GM12878 (cell line): ENCODE measurements at regions not wholly inside any gene's neighbourhood (a gene's known extent, or its start where the extent isn't known, plus 50 kb on each side); places are given as distances from the start of the nearest gene placed in this dataset.

Source experiments
- ATAC-seq: fragments of 200-7000 bp; cut with Tn5 transposase; 3 replicates; pipeline ENCODE4 v1.9.1; 2020; ENCODE audit warnings: mild to moderate bottlenecking, moderate library complexity
- BruUV-seq: library from RNA; stranded (reverse); fragments of 400-500 nt; replicated peaks from 2 replicates; lab custom pipeline; 2021; lab: Mats Ljungman, UMichigan
- CTCF ChIA-PET: fragments of 300-600 bp; sonication (Branson Sonifier 250); formaldehyde crosslinking; extraction: SDS; loops from one replicate; lab custom pipeline; 2021; ENCODE audit warnings: inconsistent platforms; lab: Yijun Ruan, JAX
- POLR2A ChIA-PET: fragments of 350-600 bp; formaldehyde crosslinking; extraction: SDS; loops from one replicate; lab custom pipeline; 2021; ENCODE audit warnings: inconsistent platforms; lab: Charles Lee
- RAD21 ChIA-PET: fragments of 300-600 bp; sonication (Branson Sonifier 250); formaldehyde crosslinking; loops from one replicate; lab custom pipeline; 2023; ENCODE audit warnings: antibody characterized with exemption; ENCODE audit not compliant: unreplicated experiment; lab: Charles Lee
- SMC1A ChIA-PET: fragments of 300-600 bp; sonication (Branson Sonifier 250); formaldehyde crosslinking; loops from one replicate; lab custom pipeline; 2023; ENCODE audit not compliant: unreplicated experiment, uncharacterized antibody; lab: Charles Lee
- DNase-seq: peaks from one replicate; pipeline ENCODE4 v3.0.0-alpha.2; 2011; ENCODE audit warnings: low read depth, low spot score
- FAIRE-seq: peaks from 3 replicates; lab custom pipeline; 2011; peaks lifted over from hg19 to GRCh38; lab: Jason Lieb, UNC
- H2AFZ ChIP-seq: 2 replicates; pipeline ENCODE4 v1.6.0; 2011; ENCODE audit warnings: low read depth, low read length, control low read depth; ENCODE audit not compliant: control insufficient read depth
- H3K27ac ChIP-seq: 2 replicates; pipeline ENCODE4 v1.5.1; 2011; ENCODE audit warnings: control low read depth; ENCODE audit not compliant: control insufficient read depth, insufficient read depth
- H3K27me3 ChIP-seq, 2 experiments: replicated peaks in 1 of 2; 2 replicates each; pipeline versions ENCODE4 v1.6.0 to v1.6.1; 2011; ENCODE audit warnings: low read length in 1 of 2; ENCODE audit not compliant: control insufficient read depth in 2 of 2, insufficient read depth in 2 of 2
- H3K36me3 ChIP-seq, 2 experiments: 2 replicates each; pipeline ENCODE4 v1.5.1; 2011; ENCODE audit warnings: low read length in 1 of 2; ENCODE audit not compliant: control insufficient read depth in 2 of 2, insufficient read depth in 2 of 2
- H3K4me1 ChIP-seq: 2 replicates; pipeline ENCODE4 v1.6.1; 2011; ENCODE audit warnings: mild to moderate bottlenecking, low read length, moderate library complexity, mixed read lengths; ENCODE audit not compliant: control insufficient read depth, insufficient read depth
- H3K4me2 ChIP-seq: 2 replicates; pipeline ENCODE4 v1.6.0; 2011; ENCODE audit warnings: control low read depth; ENCODE audit not compliant: control insufficient read depth, insufficient read depth
- H3K4me3 ChIP-seq: fragments of 200-600 bp; sonication (generic); 2 replicates; pipeline ENCODE4 v1.5.1; 2016
- H3K79me2 ChIP-seq: 2 replicates; pipeline ENCODE4 v1.6.0; 2011; ENCODE audit warnings: low read length; ENCODE audit not compliant: control insufficient read depth, insufficient read depth
- H3K9ac ChIP-seq: 2 replicates; pipeline ENCODE4 v1.8.0; 2011; ENCODE audit warnings: low read length, control low read depth, mixed read lengths; ENCODE audit not compliant: control insufficient read depth, insufficient read depth
- H3K9me3 ChIP-seq: replicated peaks from 3 replicates; pipeline ENCODE4 v1.5.1; 2011; ENCODE audit warnings: mild to moderate bottlenecking, low read length; ENCODE audit not compliant: control insufficient read depth, insufficient read depth
- H4K20me1 ChIP-seq: 2 replicates; pipeline ENCODE4 v1.6.0; 2011; ENCODE audit not compliant: control insufficient read depth, insufficient read depth
- BRCA1 ChIP-seq: IDR thresholded peaks from 2 replicates; pipeline ENCODE4 v1.6.1; 2011; ENCODE audit warnings: low read depth, low read length, improper control_type of control experiment
- NFIC ChIP-seq: IDR thresholded peaks from 2 replicates; pipeline ENCODE4 v1.6.1; 2012; ENCODE audit warnings: low read depth, mild to moderate bottlenecking, inconsistent platforms, low read length, moderate library complexity
- POLR2AphosphoS5 ChIP-seq: IDR thresholded peaks from 2 replicates; pipeline ENCODE4 v1.6.1; 2011; ENCODE audit warnings: mild to moderate bottlenecking, low read length, inconsistent platforms
- RB1 ChIP-seq: fragments of 450-650 bp; formaldehyde crosslinking; IDR thresholded peaks from 2 replicates; pipeline ENCODE4 v1.6.1; 2017; ENCODE audit warnings: mild to moderate bottlenecking, borderline replicate concordance
- RBBP5 ChIP-seq: fragments of 200-600 bp; sonication (generic); conservative IDR thresholded peaks from 2 replicates; pipeline ENCODE4 v1.6.1; 2016
- SP1 ChIP-seq: IDR thresholded peaks from one replicate; pipeline ENCODE4 v1.6.1; 2011; ENCODE audit warnings: low read depth, low read length
- SUZ12 ChIP-seq: fragments of 200-600 bp; sonication (generic); IDR thresholded peaks from one replicate; pipeline ENCODE4 v1.6.1; 2018; ENCODE audit warnings: antibody characterized with exemption, mild to moderate bottlenecking; ENCODE audit not compliant: unreplicated experiment
- TCF7 ChIP-seq: IDR thresholded peaks from 2 replicates; pipeline ENCODE4 v1.6.1; 2014; ENCODE audit warnings: antibody characterized with exemption, borderline replicate concordance
- WGBS: methylation state at CpG from one replicate; pipeline ENCODE4 v1.1.6; 2016; ENCODE audit warnings: low lambda C conversion rate; ENCODE audit not compliant: insufficient replicate concordance, insufficient coverage; ENCODE audit errors: missing lambda C conversion rate; 5-methylcytosine and 5-hydroxymethylcytosine counted together
- in situ Hi-C: fragments of 300-500 bp; cut with MboI; formaldehyde crosslinking; loops from 9 replicates; pipeline ENCODE4 v1.14.3; 2018; ENCODE audit warnings: mixed read lengths
- intact Hi-C: fragments of 100-400 bp; cut with micrococcal nuclease; formaldehyde crosslinking; loops from one replicate; pipeline ENCODE4 v1.14.2; 2022; ENCODE audit not compliant: unreplicated experiment
- TF ChIP-seq, protein P1 (sequence below): fragments of 450-650 bp; IDR thresholded peaks from 2 replicates; pipeline ENCODE4 v1.6.1; 2016; ENCODE audit warnings: mild to moderate bottlenecking
- TF ChIP-seq, protein P2 (sequence below): IDR thresholded peaks from 2 replicates; pipeline ENCODE4 v1.6.1; 2012; ENCODE audit warnings: low read depth, low read length, improper control_type of control experiment
- TF ChIP-seq, protein P3 (sequence below): fragments of 450-650 bp; IDR thresholded peaks from 2 replicates; pipeline ENCODE4 v1.6.1; 2017; ENCODE audit warnings: mild to moderate bottlenecking, low read depth, inconsistent platforms; ENCODE audit not compliant: poor library complexity, severe bottlenecking

DNA sequence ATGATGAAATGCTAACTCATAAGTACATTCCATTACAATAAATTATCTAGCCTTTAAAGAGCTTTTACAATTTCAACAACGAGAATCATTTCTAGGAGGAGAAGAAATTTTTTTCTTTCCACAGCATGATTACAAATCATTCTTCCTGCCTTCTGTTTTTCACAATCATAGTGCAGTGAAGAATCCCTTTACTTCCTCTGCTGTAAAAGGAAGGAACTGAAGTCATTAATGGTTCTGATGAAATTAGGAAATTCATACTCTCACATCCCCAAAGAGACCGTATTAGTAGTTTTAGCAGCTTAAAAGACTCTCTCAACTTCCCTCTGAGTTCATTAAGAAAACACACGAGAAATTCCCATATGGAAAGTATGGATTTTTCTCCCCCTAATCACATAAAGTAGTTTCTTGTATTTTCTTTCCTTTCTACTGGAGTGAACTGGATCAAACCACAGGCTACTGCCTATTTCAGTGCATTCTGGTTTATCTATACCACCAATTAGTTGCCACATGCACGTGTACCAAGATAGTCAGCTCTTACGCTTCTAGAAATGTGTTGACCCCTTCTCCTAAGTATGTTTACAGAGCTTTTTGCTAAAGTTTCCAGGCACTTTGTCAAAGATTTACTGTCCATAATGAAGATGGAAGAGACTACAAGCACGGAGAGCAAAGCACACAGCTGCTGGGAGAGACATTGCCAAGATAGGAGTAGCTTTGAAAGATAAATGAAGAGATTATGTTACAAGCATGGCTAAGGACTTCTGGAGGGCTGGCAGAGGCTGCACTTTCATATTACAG lies 58.9 kb upstream of the KITLG start:
- WGBS: 15% methylated on average over 6 of the region's 6 CpGs
- Histone ChIP-seq H3K9me3 (no peaks in the 10 kb centered on the region), H3K4me3 (no peak overlapping the region), H3K4me1 (no peaks in the 10 kb centered on the region), H3K79me2 (no peaks in the 10 kb centered on the region), H3K9ac (no peak overlapping the region), H3K27ac (no peak overlapping the region), H2AFZ (no peak overlapping the region), H3K36me3 (no peaks in the 10 kb centered on the region), H3K27me3 (no peaks in the 10 kb centered on the region), H4K20me1 (no peaks in the 10 kb centered on the region), H3K4me2 (no peak overlapping the region)
- intact Hi-C loops (loop anchor here (10.0 kb wide), 1 partner anchor 484 kb away; no protein-coding TSS in a partner anchor), in situ Hi-C loops (no loop called here)
- TF ChIP-seq POLR2AphosphoS5: no peak
- TF ChIP-seq, protein P1, sequence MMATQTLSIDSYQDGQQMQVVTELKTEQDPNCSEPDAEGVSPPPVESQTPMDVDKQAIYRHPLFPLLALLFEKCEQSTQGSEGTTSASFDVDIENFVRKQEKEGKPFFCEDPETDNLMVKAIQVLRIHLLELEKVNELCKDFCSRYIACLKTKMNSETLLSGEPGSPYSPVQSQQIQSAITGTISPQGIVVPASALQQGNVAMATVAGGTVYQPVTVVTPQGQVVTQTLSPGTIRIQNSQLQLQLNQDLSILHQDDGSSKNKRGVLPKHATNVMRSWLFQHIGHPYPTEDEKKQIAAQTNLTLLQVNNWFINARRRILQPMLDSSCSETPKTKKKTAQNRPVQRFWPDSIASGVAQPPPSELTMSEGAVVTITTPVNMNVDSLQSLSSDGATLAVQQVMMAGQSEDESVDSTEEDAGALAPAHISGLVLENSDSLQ: no peak
- no peak for TF ChIP-seq TCF7
- TF ChIP-seq NFIC: no peak
- TF ChIP-seq, protein P2, sequence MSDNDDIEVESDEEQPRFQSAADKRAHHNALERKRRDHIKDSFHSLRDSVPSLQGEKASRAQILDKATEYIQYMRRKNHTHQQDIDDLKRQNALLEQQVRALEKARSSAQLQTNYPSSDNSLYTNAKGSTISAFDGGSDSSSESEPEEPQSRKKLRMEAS: no peak
- TF ChIP-seq SUZ12: no peak
- TF ChIP-seq SP1: no peak
- no peak for TF ChIP-seq RB1
- no peak for TF ChIP-seq BRCA1
- no peak for TF ChIP-seq RBBP5
- TF ChIP-seq, protein P3, sequence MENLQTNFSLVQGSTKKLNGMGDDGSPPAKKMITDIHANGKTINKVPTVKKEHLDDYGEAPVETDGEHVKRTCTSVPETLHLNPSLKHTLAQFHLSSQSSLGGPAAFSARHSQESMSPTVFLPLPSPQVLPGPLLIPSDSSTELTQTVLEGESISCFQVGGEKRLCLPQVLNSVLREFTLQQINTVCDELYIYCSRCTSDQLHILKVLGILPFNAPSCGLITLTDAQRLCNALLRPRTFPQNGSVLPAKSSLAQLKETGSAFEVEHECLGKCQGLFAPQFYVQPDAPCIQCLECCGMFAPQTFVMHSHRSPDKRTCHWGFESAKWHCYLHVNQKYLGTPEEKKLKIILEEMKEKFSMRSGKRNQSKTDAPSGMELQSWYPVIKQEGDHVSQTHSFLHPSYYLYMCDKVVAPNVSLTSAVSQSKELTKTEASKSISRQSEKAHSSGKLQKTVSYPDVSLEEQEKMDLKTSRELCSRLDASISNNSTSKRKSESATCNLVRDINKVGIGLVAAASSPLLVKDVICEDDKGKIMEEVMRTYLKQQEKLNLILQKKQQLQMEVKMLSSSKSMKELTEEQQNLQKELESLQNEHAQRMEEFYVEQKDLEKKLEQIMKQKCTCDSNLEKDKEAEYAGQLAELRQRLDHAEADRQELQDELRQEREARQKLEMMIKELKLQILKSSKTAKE: no peak
- ChIA-PET RAD21 (no interaction called here), POLR2A (interaction anchor here (1.0 kb wide), 1 partner anchor 40 kb away, joined by 3 read pairs; no protein-coding TSS in a partner anchor), SMC1A (interaction anchor here (1.2 to 4.0 kb wide), 2 partner anchors 10 to 99 kb away, joined by 3 to 13 read pairs; no protein-coding TSS in a partner anchor), CTCF (interaction anchor here (2.2 kb wide), 1 partner anchor 355 kb away, joined by 7 read pairs; no protein-coding TSS in a partner anchor)
- FAIRE-seq (no peak), ATAC-seq (no peak), DNase-seq (no peak)
- no TSS peak for BruUV-seq
